Smooth muscle cell (in vitro differentiated cells): ENCODE measurements at regions not wholly inside any gene's neighbourhood (a gene's known extent, or its start where the extent isn't known, plus 50 kb on each side); places are given as distances from the start of the nearest gene placed in this dataset.
A peak's percentile ranks its signal among the peaks of the same experiment; 100 is the strongest.

ENCODE experiments used
- DNase-seq: peaks from one replicate; lab custom pipeline; 2025; ENCODE audit not compliant: unreplicated experiment; lab: John Stamatoyannopoulos, UW
- H2AFZ ChIP-seq: fragments of 200-600 bp; sonication (generic); 2 replicates; pipeline ENCODE4 v1.6.0; 2016; ENCODE audit warnings: antibody characterized with exemption, low read depth, mild to moderate bottlenecking
- H3F3A ChIP-seq: fragments of 200-600 bp; sonication (generic); 2 replicates; pipeline ENCODE4 v1.6.0; 2017; ENCODE audit warnings: antibody characterized with exemption, low read depth
- H3K27ac ChIP-seq: fragments of 200-600 bp; sonication (generic); 2 replicates; pipeline ENCODE4 v1.5.1; 2016; ENCODE audit warnings: low read depth, mild to moderate bottlenecking
- H3K27me3 ChIP-seq: fragments of 200-600 bp; sonication (generic); 2 replicates; pipeline ENCODE4 v1.6.1; 2016; ENCODE audit warnings: low read depth, mild to moderate bottlenecking
- H3K36me3 ChIP-seq: fragments of 200-600 bp; sonication (generic); 2 replicates; pipeline ENCODE4 v1.5.1; 2016; ENCODE audit warnings: low read depth
- H3K4me1 ChIP-seq: fragments of 200-600 bp; sonication (generic); 2 replicates; pipeline ENCODE4 v1.5.1; 2016; ENCODE audit warnings: low read depth
- H3K4me2 ChIP-seq: fragments of 200-600 bp; sonication (generic); 2 replicates; pipeline ENCODE4 v1.6.0; 2016; ENCODE audit warnings: mild to moderate bottlenecking
- H3K4me3 ChIP-seq: fragments of 200-600 bp; sonication (generic); 2 replicates; pipeline ENCODE4 v1.5.1; 2016; ENCODE audit warnings: mild to moderate bottlenecking
- H3K79me2 ChIP-seq: fragments of 200-600 bp; sonication (generic); 2 replicates; pipeline ENCODE4 v1.6.0; 2016; ENCODE audit warnings: low read depth, mild to moderate bottlenecking
- H3K9ac ChIP-seq: fragments of 200-600 bp; sonication (generic); 2 replicates; pipeline ENCODE4 v1.6.0; 2016; ENCODE audit warnings: low read depth
- H3K9me3 ChIP-seq: fragments of 200-600 bp; sonication (generic); replicated peaks from 2 replicates; pipeline ENCODE4 v1.5.1; 2016; ENCODE audit warnings: low read depth
- H4K20me1 ChIP-seq: fragments of 200-600 bp; sonication (generic); 2 replicates; pipeline ENCODE4 v1.6.0; 2016; ENCODE audit warnings: low read depth
- WGBS: methylation state at CpG from one replicate; pipeline ENCODE4 v1.1.7; 2016; ENCODE audit warnings: low lambda C conversion rate; 5-methylcytosine and 5-hydroxymethylcytosine counted together
- TF ChIP-seq, protein P1 (sequence below): fragments of 200-600 bp; sonication (generic); IDR thresholded peaks from 2 replicates; pipeline ENCODE4 v1.5.1; 2017; ENCODE audit warnings: borderline replicate concordance, mild to moderate bottlenecking, antibody characterized with exemption; ENCODE audit not compliant: insufficient read depth, poor library complexity, severe bottlenecking

DNA sequence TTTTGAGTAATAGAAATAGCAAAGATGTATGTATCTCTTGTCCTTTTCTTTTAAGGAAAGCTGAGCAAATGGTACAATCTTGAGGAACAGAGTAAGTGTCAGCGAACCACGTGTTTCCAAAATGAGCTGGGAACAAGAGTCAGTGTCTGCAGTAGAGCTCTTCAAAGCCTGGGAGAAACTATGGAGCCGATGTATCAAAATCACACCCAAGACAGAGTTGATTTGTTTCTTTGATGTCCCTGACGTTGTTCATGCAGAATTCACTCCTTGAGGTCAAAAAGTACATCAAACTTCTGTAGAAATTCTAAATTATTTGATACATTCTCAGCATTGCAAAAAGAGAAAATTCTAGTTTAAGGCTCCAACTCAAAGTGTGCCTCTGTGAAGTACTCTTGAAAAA, 216.5 kb downstream of the SKIDA1 start:
- Histone ChIP-seq H3K4me1 (peaks cover 4% of the 10 kb centered on the region), H3K9me3 (no peaks in the 10 kb centered on the region), H3K9ac (no peak overlapping the region), H3K4me2 (no peak overlapping the region), H3K4me3 (no peak overlapping the region), H3K27ac (no peak overlapping the region), H3K79me2 (no peaks in the 10 kb centered on the region), H4K20me1 (no peaks in the 10 kb centered on the region), H3K36me3 (no peaks in the 10 kb centered on the region), H2AFZ (no peak overlapping the region), H3K27me3 (no peaks in the 10 kb centered on the region), H3F3A (no peaks in the 10 kb centered on the region)
- TF ChIP-seq, protein P1, sequence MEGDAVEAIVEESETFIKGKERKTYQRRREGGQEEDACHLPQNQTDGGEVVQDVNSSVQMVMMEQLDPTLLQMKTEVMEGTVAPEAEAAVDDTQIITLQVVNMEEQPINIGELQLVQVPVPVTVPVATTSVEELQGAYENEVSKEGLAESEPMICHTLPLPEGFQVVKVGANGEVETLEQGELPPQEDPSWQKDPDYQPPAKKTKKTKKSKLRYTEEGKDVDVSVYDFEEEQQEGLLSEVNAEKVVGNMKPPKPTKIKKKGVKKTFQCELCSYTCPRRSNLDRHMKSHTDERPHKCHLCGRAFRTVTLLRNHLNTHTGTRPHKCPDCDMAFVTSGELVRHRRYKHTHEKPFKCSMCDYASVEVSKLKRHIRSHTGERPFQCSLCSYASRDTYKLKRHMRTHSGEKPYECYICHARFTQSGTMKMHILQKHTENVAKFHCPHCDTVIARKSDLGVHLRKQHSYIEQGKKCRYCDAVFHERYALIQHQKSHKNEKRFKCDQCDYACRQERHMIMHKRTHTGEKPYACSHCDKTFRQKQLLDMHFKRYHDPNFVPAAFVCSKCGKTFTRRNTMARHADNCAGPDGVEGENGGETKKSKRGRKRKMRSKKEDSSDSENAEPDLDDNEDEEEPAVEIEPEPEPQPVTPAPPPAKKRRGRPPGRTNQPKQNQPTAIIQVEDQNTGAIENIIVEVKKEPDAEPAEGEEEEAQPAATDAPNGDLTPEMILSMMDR = no peak
- 82% methylated on average over 4 of the region's 4 CpGs for WGBS
- no peak for DNase-seq

DNA sequence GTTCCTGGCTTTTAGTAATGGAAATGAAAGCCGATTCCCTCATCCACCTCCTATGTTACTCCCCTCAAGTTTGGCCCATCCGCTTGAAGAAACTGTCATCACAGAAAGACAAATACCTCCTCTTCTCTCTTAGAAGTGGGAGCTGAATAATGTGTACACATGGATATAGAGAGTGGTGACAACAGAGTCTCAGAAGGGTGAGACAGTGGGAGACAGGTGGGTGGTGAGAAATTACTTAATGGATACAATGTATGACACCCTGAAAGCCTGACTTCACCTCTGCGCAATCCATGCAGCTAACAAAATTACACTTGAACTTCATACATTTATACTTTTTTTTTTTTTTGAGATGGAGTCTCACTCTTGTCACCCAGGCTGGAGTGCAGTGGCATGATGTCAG, 217.5 kb downstream of the SKIDA1 start:
- Histone ChIP-seq H4K20me1 (no peaks in the 10 kb centered on the region), H3K4me2 (no peak overlapping the region), H3K27ac (no peak overlapping the region), H3K27me3 (no peaks in the 10 kb centered on the region), H3K9ac (no peak overlapping the region), H2AFZ (no peak overlapping the region), H3K4me1 (no peaks in the 10 kb centered on the region), H3K4me3 (no peak overlapping the region), H3F3A (no peaks in the 10 kb centered on the region), H3K36me3 (no peaks in the 10 kb centered on the region), H3K79me2 (no peaks in the 10 kb centered on the region), H3K9me3 (no peaks in the 10 kb centered on the region)
- DNase-seq = no peak
- TF ChIP-seq, protein P1 = no peak
- 92% methylated on average over 3 of the region's 3 CpGs for WGBS

DNA sequence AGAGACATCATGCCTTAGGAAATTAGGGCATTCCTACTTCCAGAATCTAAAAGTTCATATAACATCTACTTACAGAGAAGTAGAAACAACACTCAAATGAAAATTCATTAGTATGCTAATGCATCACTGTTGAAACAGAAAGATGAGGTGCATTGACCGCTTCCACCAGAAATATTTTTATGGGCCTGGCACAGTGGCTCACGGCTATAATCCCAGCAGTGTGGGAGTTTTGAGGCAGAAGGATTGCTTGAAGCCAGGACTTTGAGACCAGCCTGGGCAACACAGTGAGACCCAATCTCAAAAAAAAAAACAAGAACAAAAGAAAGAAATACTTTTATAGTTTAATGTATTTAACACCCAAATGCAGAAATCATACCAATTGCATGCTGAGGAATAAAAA, 220.9 kb downstream of the SKIDA1 start:
- Histone ChIP-seq H4K20me1 (no peaks in the 10 kb centered on the region), H3K36me3 (no peaks in the 10 kb centered on the region), H3K9me3 (no peaks in the 10 kb centered on the region), H3K4me1 (no peaks in the 10 kb centered on the region), H3K79me2 (no peaks in the 10 kb centered on the region), H2AFZ (no peak overlapping the region), H3F3A (no peaks in the 10 kb centered on the region), H3K27me3 (no peaks in the 10 kb centered on the region), H3K4me3 (no peak overlapping the region), H3K4me2 (no peak overlapping the region), H3K9ac (no peak overlapping the region), H3K27ac (no peak overlapping the region)
- DNase-seq = no peak
- WGBS = 76% methylated on average over 2 of the region's 2 CpGs
- TF ChIP-seq, protein P1 = no peak

DNA sequence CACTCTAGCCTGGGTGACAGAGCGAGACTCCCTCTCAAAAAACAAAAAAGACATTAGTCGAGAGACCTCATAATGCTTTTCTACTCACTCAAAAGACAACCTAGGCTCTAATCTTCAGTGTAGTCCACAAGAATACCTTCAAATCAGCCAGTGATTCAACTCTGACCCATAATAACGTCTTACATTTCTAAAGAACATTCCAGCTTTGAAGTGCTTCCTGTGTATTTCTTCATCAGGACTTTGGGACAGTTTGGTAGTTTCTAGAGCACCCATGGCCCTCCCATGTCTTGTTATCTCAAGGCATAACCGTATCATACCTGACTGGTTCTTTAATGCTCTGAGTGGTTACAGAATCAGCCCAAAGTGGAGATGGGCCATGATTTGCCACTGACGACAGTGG, 221.3 kb downstream of the SKIDA1 start:
- H3K4me1 ChIP-seq = no peaks in the 10 kb centered on the region
- H4K20me1 ChIP-seq = no peaks in the 10 kb centered on the region
- H3K4me2 ChIP-seq = no peak overlapping the region
- WGBS = 63% methylated on average over 5 of the region's 5 CpGs
- H3K9ac ChIP-seq = no peak overlapping the region
- no peaks in the 10 kb centered on the region for H3F3A ChIP-seq
- H3K36me3 ChIP-seq = no peaks in the 10 kb centered on the region
- H3K79me2 ChIP-seq = no peaks in the 10 kb centered on the region
- no peaks in the 10 kb centered on the region for H3K27me3 ChIP-seq
- peak overlapping the region; percentile 69 for H2AFZ ChIP-seq
- H3K9me3 ChIP-seq = no peaks in the 10 kb centered on the region
- TF ChIP-seq, protein P1 = no peak
- no peak overlapping the region for H3K4me3 ChIP-seq
- no peak overlapping the region for H3K27ac ChIP-seq
- DNase-seq = no peak
